H1 (cell line): ENCODE measurements at regions not wholly inside any gene's neighbourhood (a gene's known extent, or its start where the extent isn't known, plus 50 kb on each side); places are given as distances from the start of the nearest gene placed in this dataset.

ENCODE experiments used
- CTCF ChIA-PET: fragments of 300-600 bp; sonication (Branson Sonifier 250); formaldehyde crosslinking; loops from one replicate; lab custom pipeline; 2021; ENCODE audit not compliant: partially characterized antibody; lab: Charles Lee
- POLR2A ChIA-PET: fragments of 300-600 bp; sonication (Branson Sonifier 250); formaldehyde crosslinking; loops from one replicate; lab custom pipeline; 2021; ENCODE audit warnings: inconsistent platforms; ENCODE audit not compliant: partially characterized antibody; lab: Charles Lee
- DNase-seq, 2 experiments: peaks; one replicate each; pipeline versions ENCODE4 v3.0.0 to v3.0.0-alpha.2; 2010 to 2022; ENCODE audit warnings: low spot score in 2 of 2, low read depth in 1 of 2, mixed read lengths in 1 of 2
- FAIRE-seq: peaks from 2 replicates; lab custom pipeline; 2011; peaks lifted over from hg19 to GRCh38; lab: Jason Lieb, UNC
- H2AFZ ChIP-seq: 2 replicates; pipeline ENCODE4 v1.8.1; 2012; ENCODE audit warnings: low read length, inconsistent platforms
- H2AK5ac ChIP-seq: 2 replicates; pipeline ENCODE4 v1.6.1; 2013; ENCODE audit warnings: low read depth, low read length
- H2BK120ac ChIP-seq: replicated peaks from 2 replicates; pipeline ENCODE3; 2013; ENCODE audit warnings: low read depth, low read length, inconsistent platforms
- H2BK12ac ChIP-seq: 2 replicates; pipeline ENCODE4 v1.6.1; 2013; ENCODE audit warnings: low read depth, low read length
- H2BK15ac ChIP-seq: 2 replicates; pipeline ENCODE4 v1.6.1; 2013; ENCODE audit warnings: low read length
- H2BK20ac ChIP-seq: 2 replicates; pipeline ENCODE4 v1.6.1; 2013; ENCODE audit warnings: low read length
- H2BK5ac ChIP-seq: 2 replicates; pipeline ENCODE4 v1.6.1; 2013; ENCODE audit warnings: low read depth, low read length
- H3K14ac ChIP-seq: 2 replicates; pipeline ENCODE4 v1.6.1; 2013; ENCODE audit warnings: inconsistent platforms; ENCODE audit not compliant: insufficient read length
- H3K18ac ChIP-seq: 2 replicates; pipeline ENCODE4 v1.6.1; 2013; ENCODE audit warnings: low read length; ENCODE audit errors: extremely low read depth
- H3K23ac ChIP-seq: 2 replicates; pipeline ENCODE4 v1.6.1; 2013; ENCODE audit warnings: inconsistent platforms; ENCODE audit not compliant: insufficient read length
- H3K23me2 ChIP-seq: 2 replicates; pipeline ENCODE4 v1.6.1; 2013; ENCODE audit warnings: low read depth, low read length
- H3K27ac ChIP-seq: 2 replicates; pipeline ENCODE4 v1.6.1; 2011; ENCODE audit warnings: low read depth, low read length, inconsistent platforms
- H3K27me3 ChIP-seq, 4 experiments: replicated peaks in 1 of 4; 1 replicate in 1 of 4; 2 replicates in 3 of 4; pipeline versions ENCODE4 v1.6.1 to v1.8.1; 2011 to 2013; ENCODE audit warnings: low read length in 3 of 4, mild to moderate bottlenecking in 3 of 4, inconsistent platforms in 2 of 4, mixed read lengths in 2 of 4, moderate library complexity in 1 of 4; ENCODE audit not compliant: control insufficient read depth in 3 of 4, insufficient read depth in 3 of 4; ENCODE audit errors: extremely low read depth in 1 of 4
- H3K36me3 ChIP-seq, 4 experiments: 2 replicates each; pipeline versions ENCODE4 v1.6.1 to v1.8.1; 2011 to 2013; ENCODE audit warnings: mild to moderate bottlenecking in 4 of 4, low read length in 3 of 4, moderate library complexity in 2 of 4, control low read depth in 1 of 4, inconsistent platforms in 1 of 4; ENCODE audit not compliant: insufficient read depth in 4 of 4, control insufficient read depth in 2 of 4
- H3K4ac ChIP-seq: replicated peaks from 2 replicates; pipeline ENCODE3; 2013; ENCODE audit warnings: low read length, low read depth, mixed read lengths, inconsistent platforms; ENCODE audit not compliant: insufficient read length
- H3K4me1 ChIP-seq, 4 experiments: replicated peaks in 1 of 4; 1 replicate in 1 of 4; 2 replicates in 3 of 4; pipeline versions ENCODE4 v1.6.1 to v1.8.1; 2011 to 2013; ENCODE audit warnings: low read length in 3 of 4, inconsistent platforms in 2 of 4, mixed read lengths in 1 of 4; ENCODE audit not compliant: insufficient read depth in 4 of 4, control insufficient read depth in 3 of 4
- H3K4me2 ChIP-seq, 2 experiments: 2 replicates each; pipeline versions ENCODE4 v1.6.1 to v1.8.1; 2011 to 2013; ENCODE audit warnings: low read depth in 2 of 2, low read length in 2 of 2, control low read depth in 1 of 2, inconsistent platforms in 1 of 2, mild to moderate bottlenecking in 1 of 2; ENCODE audit not compliant: insufficient read depth in 1 of 2
- H3K4me3 ChIP-seq, 4 experiments: fragments of 200-600, 300-600 bp in 1 of 4; sonication (generic), shearing (Covaris generic), sonication (Bioruptor Twin) in 1 of 4; 2 replicates each; pipeline versions ENCODE4 v1.5.1 to v1.8.1; 2011 to 2016; ENCODE audit warnings: low read length in 4 of 4, low read depth in 3 of 4, control low read depth in 2 of 4, inconsistent platforms in 2 of 4, mild to moderate bottlenecking in 2 of 4, mixed read lengths in 1 of 4, moderate library complexity in 1 of 4; ENCODE audit not compliant: insufficient read depth in 2 of 4; ENCODE audit errors: extremely low read depth in 1 of 4
- H3K56ac ChIP-seq: replicated peaks from 2 replicates; pipeline ENCODE3; 2013; ENCODE audit warnings: low read depth, mild to moderate bottlenecking, mixed read lengths, low read length, inconsistent platforms; ENCODE audit not compliant: insufficient read length
- H3K79me1 ChIP-seq: 2 replicates; pipeline ENCODE4 v1.6.1; 2013; ENCODE audit warnings: low read depth, low read length, control low read depth
- H3K79me2 ChIP-seq, 2 experiments: 2 replicates each; pipeline versions ENCODE4 v1.6.1 to v1.8.1; 2012 to 2013; ENCODE audit warnings: low read length in 2 of 2, mild to moderate bottlenecking in 2 of 2, inconsistent platforms in 1 of 2; ENCODE audit not compliant: insufficient read depth in 2 of 2, control insufficient read depth in 1 of 2
- H3K9ac ChIP-seq, 4 experiments: replicated peaks in 1 of 4; 1 replicate in 1 of 4; 2 replicates in 3 of 4; pipeline versions ENCODE4 v1.6.1 to v1.8.1; 2011 to 2013; ENCODE audit warnings: low read depth in 3 of 4, low read length in 3 of 4, control low read depth in 2 of 4, mild to moderate bottlenecking in 2 of 4, moderate library complexity in 2 of 4, inconsistent platforms in 1 of 4; ENCODE audit errors: extremely low read depth in 1 of 4
- H3K9me3 ChIP-seq, 2 experiments: 2 replicates each; pipeline versions ENCODE4 v1.6.1 to v1.8.1; 2012 to 2013; ENCODE audit warnings: mild to moderate bottlenecking in 2 of 2, moderate library complexity in 2 of 2, control low read depth in 1 of 2, inconsistent platforms in 1 of 2, low read depth in 1 of 2, low read length in 1 of 2, mixed read lengths in 1 of 2; ENCODE audit not compliant: insufficient read depth in 2 of 2
- H4K20me1 ChIP-seq, 2 experiments: replicated peaks in 1 of 2; 2 replicates each; pipeline versions ENCODE3 to v1.8.1; 2011 to 2013; ENCODE audit warnings: inconsistent platforms in 2 of 2, low read length in 2 of 2, mild to moderate bottlenecking in 1 of 2; ENCODE audit not compliant: insufficient read depth in 2 of 2, control insufficient read depth in 1 of 2
- H4K5ac ChIP-seq: 2 replicates; pipeline ENCODE4 v1.6.1; 2013; ENCODE audit warnings: low read length, low read depth, mixed read lengths, inconsistent platforms; ENCODE audit not compliant: insufficient read length
- H4K8ac ChIP-seq: 2 replicates; pipeline ENCODE4 v1.8.0; 2013; ENCODE audit warnings: mild to moderate bottlenecking, moderate library complexity, low read length, inconsistent platforms; ENCODE audit not compliant: insufficient read depth; ENCODE audit errors: extremely low read depth
- H4K91ac ChIP-seq: replicated peaks from 2 replicates; pipeline ENCODE3; 2013; ENCODE audit warnings: low read length, mixed read lengths, inconsistent platforms; ENCODE audit not compliant: insufficient read length
- ATF3 ChIP-seq: IDR thresholded peaks from 2 replicates; pipeline ENCODE4 v1.6.1; 2011; ENCODE audit warnings: low read depth, mild to moderate bottlenecking, low read length; ENCODE audit not compliant: insufficient read depth
- BRCA1 ChIP-seq: IDR thresholded peaks from 2 replicates; pipeline ENCODE4 v1.6.1; 2012; ENCODE audit warnings: low read depth, low read length, improper control_type of control experiment
- CBX5 ChIP-seq: fragments of 300-800, 300-1000 bp; sonication (generic); IDR thresholded peaks from 2 replicates; pipeline ENCODE4 v1.7.1; 2016; ENCODE audit warnings: antibody characterized with exemption, low read length, low read depth
- CHD2 ChIP-seq: IDR thresholded peaks from 2 replicates; pipeline ENCODE4 v1.6.1; 2012; ENCODE audit warnings: low read length, improper control_type of control experiment
- HDAC2 ChIP-seq, 2 experiments: fragments of 300-600 bp in 1 of 2; sonication (generic) in 1 of 2; IDR thresholded peaks; 2 replicates each; pipeline ENCODE4 v1.6.1; 2011 to 2012; ENCODE audit warnings: low read depth in 2 of 2, low read length in 2 of 2, mild to moderate bottlenecking in 2 of 2, moderate library complexity in 2 of 2, borderline replicate concordance in 1 of 2, inconsistent platforms in 1 of 2
- KDM5A ChIP-seq: fragments of 200-600 bp; IDR thresholded peaks from 2 replicates; pipeline ENCODE4 v1.7.1; 2012; ENCODE audit warnings: mild to moderate bottlenecking, low read length, inconsistent platforms, mixed read lengths
- MAFK ChIP-seq: IDR thresholded peaks from 2 replicates; pipeline ENCODE4 v1.6.1; 2012; ENCODE audit warnings: low read depth, mild to moderate bottlenecking, improper control_type of control experiment, low read length
- RXRA ChIP-seq: IDR thresholded peaks from 2 replicates; pipeline ENCODE4 v1.6.1; 2011; ENCODE audit warnings: low read depth, mild to moderate bottlenecking, low read length, moderate library complexity; ENCODE audit not compliant: insufficient read depth
- WGBS, 2 experiments: shearing (Covaris generic) in 1 of 2; methylation state at CpG; one replicate each; pipeline versions ENCODE4 v1.1.6 to v1.1.7; 2013 to 2015; ENCODE audit warnings: low lambda C conversion rate in 2 of 2, mixed read lengths in 2 of 2, inconsistent platforms in 1 of 2, low coverage in 1 of 2, missing lambda C conversion rate in 1 of 2; ENCODE audit not compliant: insufficient replicate concordance in 2 of 2, insufficient coverage in 1 of 2, insufficient read length in 1 of 2; ENCODE audit errors: extremely low coverage in 1 of 2, missing lambda C conversion rate in 1 of 2; 5-methylcytosine and 5-hydroxymethylcytosine counted together

GRCh38 chr15:21260966-21261395, 179.3 kb downstream of the POTEB3 start:
- Histone ChIP-seq H4K91ac (no peak overlapping the region), H3K14ac (no peak overlapping the region), H3K36me3 (no peaks in the 10 kb centered on the region), H3K4me3 (no peak overlapping the region), H2BK15ac (no peak overlapping the region), H4K20me1 (no peaks in the 10 kb centered on the region), H3K79me2 (no peaks in the 10 kb centered on the region), H2AK5ac (no peak overlapping the region), H2BK120ac (no peak overlapping the region), H3K23me2 (no peaks in the 10 kb centered on the region), H3K79me1 (no peaks in the 10 kb centered on the region), H4K8ac (no peak overlapping the region), H3K4ac (no peak overlapping the region), H2BK5ac (no peak overlapping the region), H3K4me2 (no peak overlapping the region), H2BK12ac (no peak overlapping the region), H3K4me1 (no peaks in the 10 kb centered on the region), H3K27ac (no peak overlapping the region), H2AFZ (no peak overlapping the region), H4K5ac (no peak overlapping the region), H3K23ac (no peak overlapping the region), H3K18ac (no peak overlapping the region), H3K9me3 (peaks cover 23 to 33% of the 10 kb centered on the region in 2 experiments), H2BK20ac (no peak overlapping the region), H3K56ac (no peak overlapping the region), H3K27me3 (no peaks in the 10 kb centered on the region), H3K9ac (no peak overlapping the region)
- WGBS, 2 experiments, result 83% methylated on average over 14 of the region's 15 CpGs; no CpG with 5 or more reads in 1 of the 2 experiments
- TF ChIP-seq KDM5A (no peak), ATF3 (no peak), CHD2 (no peak), HDAC2 (IDR thresholded peaks at IDR 0.05; ENCODE audit: borderline replicate concordance in 1 of 2, low read depth in 2 of 2, low read length in 2 of 2) (no peak), CBX5 (no peak), MAFK (no peak), RXRA (no peak), BRCA1 (no peak)
- no peak for DNase-seq
- ChIA-PET CTCF (interaction anchor here (0.8 kb wide), 1 partner anchor 11 kb away, joined by 3 read pairs; no protein-coding TSS in a partner anchor), POLR2A (no interaction called here)
- no peak for FAIRE-seq
